Mucosa of descending colon (tissue), 3 donors: ENCODE measurements at regions not wholly inside any gene's neighbourhood (a gene's known extent, or its start where the extent isn't known, plus 50 kb on each side); places are given as distances from the start of the nearest gene placed in this dataset.

Experiments
- ATAC-seq: fragments of 200-7000 bp; cut with Tn5 transposase; one replicate; pipeline ENCODE4 v1.9.1; 2020; ENCODE audit warnings: mild to moderate bottlenecking, moderate library complexity
- DNase-seq, 3 donors: peaks; one replicate each; pipeline ENCODE4 v3.0.0-alpha.2; 2020
- H3K36me3 ChIP-seq: fragments of 200-600 bp; one replicate; pipeline ENCODE4 v1.8.0; 2021; ENCODE audit warnings: low read depth, mild to moderate bottlenecking
- H3K4me1 ChIP-seq: fragments of 200-600 bp; one replicate; pipeline ENCODE4 v1.8.0; 2021; ENCODE audit warnings: low read depth, mild to moderate bottlenecking
- H3K4me3 ChIP-seq: fragments of 200-600 bp; one replicate; pipeline ENCODE4 v1.8.0; 2021; ENCODE audit warnings: mild to moderate bottlenecking
- H3K9me3 ChIP-seq: fragments of 200-600 bp; one replicate; pipeline ENCODE4 v1.8.0; 2021; ENCODE audit warnings: mild to moderate bottlenecking
- CTCF ChIP-seq: fragments of 200-600 bp; IDR thresholded peaks from one replicate; pipeline ENCODE4 v1.8.0; 2022; ENCODE audit warnings: antibody characterized with exemption, mild to moderate bottlenecking
- intact Hi-C, 2 donors: fragments of 100-400 bp; cut with DNase I in 1 of 2; cut with micrococcal nuclease in 1 of 2; formaldehyde crosslinking; loops; one replicate each; pipeline versions ENCODE4 v1.11.0 to v1.11.1; 2022; cut with DNase I, micrococcal nuclease
- donor health status: DM: no; HTN: no; CAD: no; lungs with moderate emphysema.
- donor health status: DM: no; HTN: no; CAD: no.
- donor health status: DM: no; HTN: yes; CAD: no.

GRCh38 chr7:81068-81925 is 111.1 kb upstream of the FAM20C start:
- no peak overlapping the region for H3K4me3 ChIP-seq
- no peak for TF ChIP-seq CTCF
- H3K36me3 ChIP-seq = no peaks in the 10 kb centered on the region
- ATAC-seq (no peak), DNase-seq (no peak)
- intact Hi-C loops = no loop called here
- no peaks in the 10 kb centered on the region for H3K9me3 ChIP-seq
- no peaks in the 10 kb centered on the region for H3K4me1 ChIP-seq

- TF ChIP-seq CTCF = no peak
- intact Hi-C loops = no loop called here
- Histone ChIP-seq H3K4me3 (no peak overlapping the region), H3K36me3 (no peaks in the 10 kb centered on the region), H3K4me1 (no peaks in the 10 kb centered on the region), H3K9me3 (no peaks in the 10 kb centered on the region)
- peak in 2 of 3 donors; percentile 60 to 66 for DNase-seq
- peak; percentile 75 for ATAC-seq
Observed at GRCh38 chr7:81926-82756, 110.2 kb upstream of the FAM20C start.

- ATAC-seq (no peak), DNase-seq (no peak)
- H3K4me3 ChIP-seq = no peak overlapping the region
- intact Hi-C loops = no loop called here
- H3K36me3 ChIP-seq = no peaks in the 10 kb centered on the region
- TF ChIP-seq CTCF = no peak
- H3K4me1 ChIP-seq = no peaks in the 10 kb centered on the region
- no peaks in the 10 kb centered on the region for H3K9me3 ChIP-seq
Observed at GRCh38 chr7:82757-83155, 109.6 kb upstream of the FAM20C start.

- TF ChIP-seq CTCF = no peak
- no peak for DNase-seq
- intact Hi-C loops = no loop called here
- no peaks in the 10 kb centered on the region for H3K36me3 ChIP-seq
- no peaks in the 10 kb centered on the region for H3K9me3 ChIP-seq
- no peak for ATAC-seq
- H3K4me1 ChIP-seq = peaks cover 1% of the 10 kb centered on the region
- no peak overlapping the region for H3K4me3 ChIP-seq
Observed at GRCh38 chr7:83441-83840, 108.9 kb upstream of the FAM20C start.

- ATAC-seq (no peak), DNase-seq (no peak)
- Histone ChIP-seq H3K9me3 (no peaks in the 10 kb centered on the region), H3K4me3 (no peak overlapping the region), H3K36me3 (no peaks in the 10 kb centered on the region), H3K4me1 (peaks cover 7% of the 10 kb centered on the region)
- intact Hi-C loops = no loop called here
- TF ChIP-seq CTCF = no peak
Observed at GRCh38 chr7:83861-84632, 108.3 kb upstream of the FAM20C start.
